MM.1S (cell line): ENCODE measurements at regions not wholly inside any gene's neighbourhood (a gene's known extent, or its start where the extent isn't known, plus 50 kb on each side); places are given as distances from the start of the nearest gene placed in this dataset.

ENCODE experiments used
- DNase-seq: peaks from one replicate; pipeline ENCODE4 v3.0.0-alpha.2; 2015
- H2AFZ ChIP-seq: fragments of 300-600 bp; sonication (generic); 2 replicates; pipeline ENCODE4 v1.6.0; 2016; ENCODE audit warnings: antibody characterized with exemption, low read length
- H3F3A ChIP-seq: fragments of 300-600 bp; sonication (generic); 2 replicates; pipeline ENCODE4 v1.6.1; 2016; ENCODE audit warnings: mild to moderate bottlenecking, antibody characterized with exemption, low read length, moderate library complexity, mixed read lengths; ENCODE audit not compliant: insufficient read depth
- H3K27ac ChIP-seq: fragments of 300-600 bp; sonication (generic); 2 replicates; pipeline ENCODE4 v1.5.1; 2016; ENCODE audit warnings: mild to moderate bottlenecking, low read length
- H3K27me3 ChIP-seq: fragments of 300-600 bp; sonication (generic); replicated peaks from 2 replicates; pipeline ENCODE4 v1.6.0; 2016; ENCODE audit warnings: low read length; ENCODE audit not compliant: insufficient read depth
- H3K36me3 ChIP-seq: fragments of 300-600 bp; sonication (generic); replicated peaks from 2 replicates; pipeline ENCODE4 v1.6.1; 2016; ENCODE audit warnings: mild to moderate bottlenecking, low read length, mixed read lengths; ENCODE audit not compliant: insufficient read depth
- H3K4me1 ChIP-seq: fragments of 300-600 bp; sonication (generic); 2 replicates; pipeline ENCODE4 v1.6.1; 2016; ENCODE audit warnings: low read length, mixed read lengths
- H3K4me2 ChIP-seq: fragments of 300-600 bp; sonication (generic); 2 replicates; pipeline ENCODE4 v1.6.0; 2016; ENCODE audit warnings: low read depth, low read length
- H3K4me3 ChIP-seq: fragments of 300-600 bp; sonication (generic); 2 replicates; pipeline ENCODE4 v1.5.1; 2016; ENCODE audit warnings: low read length, mixed read lengths
- H3K79me2 ChIP-seq: fragments of 300-600 bp; sonication (generic); 2 replicates; pipeline ENCODE4 v1.6.1; 2016; ENCODE audit warnings: mixed run types, low read length, mixed read lengths
- H3K9ac ChIP-seq: fragments of 300-600 bp; sonication (generic); 2 replicates; pipeline ENCODE4 v1.6.1; 2016; ENCODE audit warnings: low read length, mixed read lengths
- H3K9me2 ChIP-seq: fragments of 300-600 bp; sonication (generic); replicated peaks from 2 replicates; pipeline ENCODE4 v1.6.1; 2016; ENCODE audit warnings: mild to moderate bottlenecking, low read length, mixed read lengths; ENCODE audit not compliant: insufficient read depth
- H3K9me3 ChIP-seq: fragments of 300-600 bp; sonication (generic); replicated peaks from 2 replicates; pipeline ENCODE4 v1.6.1; 2016; ENCODE audit warnings: mild to moderate bottlenecking, low read length, mixed read lengths; ENCODE audit not compliant: insufficient read depth
- H4K20me1 ChIP-seq: fragments of 300-600 bp; sonication (generic); 2 replicates; pipeline ENCODE4 v1.6.1; 2016; ENCODE audit warnings: mild to moderate bottlenecking, low read length, moderate library complexity, mixed read lengths; ENCODE audit not compliant: insufficient read depth
- CTCF ChIP-seq: fragments of 300-600 bp; sonication (generic); IDR thresholded peaks from 2 replicates; pipeline ENCODE4 v1.5.1; 2016; ENCODE audit warnings: antibody characterized with exemption, low read length, mixed read lengths
- EZH2 ChIP-seq: fragments of 300-600 bp; sonication (generic); optimal IDR thresholded peaks from 2 replicates; pipeline ENCODE3; 2017; ENCODE audit warnings: low read depth, mild to moderate bottlenecking, antibody characterized with exemption, low read length, mixed read lengths
- EZH2phosphoT487 ChIP-seq: fragments of 300-600 bp; sonication (generic); IDR thresholded peaks from 2 replicates; pipeline ENCODE4 v1.6.1; 2018; ENCODE audit warnings: antibody characterized with exemption, low read length

GRCh38 chr2:23289671-23290070, 95.3 kb upstream of the KLHL29 start:
- Histone ChIP-seq H3K36me3 (no peaks in the 10 kb centered on the region), H3F3A (no peaks in the 10 kb centered on the region), H4K20me1 (no peaks in the 10 kb centered on the region), H3K4me2 (no peak overlapping the region), H3K9ac (no peak overlapping the region), H3K4me1 (no peaks in the 10 kb centered on the region), H3K4me3 (no peak overlapping the region), H3K79me2 (no peaks in the 10 kb centered on the region), H3K27me3 (no peaks in the 10 kb centered on the region), H3K9me2 (no peaks in the 10 kb centered on the region), H3K9me3 (no peaks in the 10 kb centered on the region), H3K27ac (no peak overlapping the region), H2AFZ (no peak overlapping the region)
- DNase-seq = no peak
- TF ChIP-seq EZH2 (no peak), CTCF (no peak), EZH2phosphoT487 (no peak)

DNA sequence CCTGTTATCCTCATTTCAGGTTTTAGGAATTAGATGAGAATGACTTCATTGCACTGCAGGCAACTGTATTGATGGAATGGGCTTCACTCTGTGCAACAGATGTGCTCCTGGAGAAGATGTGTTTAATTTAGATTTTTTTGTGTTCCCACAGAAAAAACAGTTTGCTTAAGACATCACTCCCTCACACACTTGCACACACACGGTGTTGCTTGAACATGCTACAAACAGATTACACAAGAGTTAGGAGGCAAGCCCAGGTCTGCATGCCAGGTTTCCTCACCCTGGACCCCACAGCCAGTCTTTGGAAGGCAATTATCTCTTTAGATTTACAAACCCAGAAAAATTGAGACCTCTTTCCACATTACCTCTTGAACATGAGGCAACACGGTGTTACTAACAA, 93.7 kb upstream of the KLHL29 start:
- no peak overlapping the region for H3K27ac ChIP-seq
- no peaks in the 10 kb centered on the region for H4K20me1 ChIP-seq
- H3K9me3 ChIP-seq = no peaks in the 10 kb centered on the region
- no peak overlapping the region for H2AFZ ChIP-seq
- no peak overlapping the region for H3K9ac ChIP-seq
- no peaks in the 10 kb centered on the region for H3K36me3 ChIP-seq
- H3K79me2 ChIP-seq = no peaks in the 10 kb centered on the region
- H3K9me2 ChIP-seq = no peaks in the 10 kb centered on the region
- no peaks in the 10 kb centered on the region for H3K4me1 ChIP-seq
- TF ChIP-seq EZH2 = no peak
- no peak for TF ChIP-seq EZH2phosphoT487
- TF ChIP-seq CTCF = no peak
- no peaks in the 10 kb centered on the region for H3K27me3 ChIP-seq
- no peak for DNase-seq
- no peaks in the 10 kb centered on the region for H3F3A ChIP-seq
- H3K4me3 ChIP-seq = no peak overlapping the region
- no peak overlapping the region for H3K4me2 ChIP-seq

- no peak overlapping the region for H3K27ac ChIP-seq
- H2AFZ ChIP-seq = no peak overlapping the region
- H3K4me2 ChIP-seq = no peak overlapping the region
- H3K9ac ChIP-seq = no peak overlapping the region
- no peak for DNase-seq
- TF ChIP-seq CTCF (no peak), EZH2phosphoT487 (no peak), EZH2 (no peak)
- no peaks in the 10 kb centered on the region for H3K9me3 ChIP-seq
- H3K79me2 ChIP-seq = no peaks in the 10 kb centered on the region
- no peaks in the 10 kb centered on the region for H3K4me1 ChIP-seq
- no peaks in the 10 kb centered on the region for H4K20me1 ChIP-seq
- H3K9me2 ChIP-seq = no peaks in the 10 kb centered on the region
- no peaks in the 10 kb centered on the region for H3F3A ChIP-seq
- no peak overlapping the region for H3K4me3 ChIP-seq
- no peaks in the 10 kb centered on the region for H3K36me3 ChIP-seq
- no peaks in the 10 kb centered on the region for H3K27me3 ChIP-seq
These were observed 93.0 kb upstream of the KLHL29 start for GRCh38 chr2:23292024-23292423.
